PC-3 (cell line): ENCODE measurements at regions not wholly inside any gene's neighbourhood (a gene's known extent, or its start where the extent isn't known, plus 50 kb on each side); places are given as distances from the start of the nearest gene placed in this dataset.

Experiments
- ATAC-seq: fragments of 200-7000 bp; cut with Tn5 transposase; 2 replicates; pipeline ENCODE4 v1.9.1; 2020; ENCODE audit warnings: mild to moderate bottlenecking, moderate library complexity
- BruUV-seq: library from RNA; stranded (reverse); fragments of 400-500 nt; replicated peaks from 2 replicates; lab custom pipeline; 2021; lab: Mats Ljungman, UMichigan
- CTCF ChIA-PET: fragments of 300-600 bp; sonication (Branson Sonifier 250); formaldehyde crosslinking; loops from one replicate; lab custom pipeline; 2022; ENCODE audit warnings: antibody characterized with exemption; lab: Charles Lee
- POLR2A ChIA-PET: fragments of 300-600 bp; sonication (Branson Sonifier 250); formaldehyde crosslinking; loops from one replicate; lab custom pipeline; 2022; ENCODE audit warnings: antibody characterized with exemption; ENCODE audit not compliant: unreplicated experiment; lab: Charles Lee
- DNase-seq: peaks from one replicate; pipeline ENCODE4 v3.0.0-alpha.2; 2015
- H2AFZ ChIP-seq: fragments of 300-600 bp; sonication (generic); 2 replicates; pipeline ENCODE4 v1.6.0; 2016; ENCODE audit warnings: antibody characterized with exemption, low read length
- H3F3A ChIP-seq: fragments of 300-600 bp; sonication (generic); one replicate; pipeline ENCODE4 v1.6.0; 2017; ENCODE audit warnings: antibody characterized with exemption, low read length, control low read depth, mild to moderate bottlenecking; ENCODE audit not compliant: unreplicated experiment
- H3K27ac ChIP-seq: fragments of 300-600 bp; sonication (generic); 2 replicates; pipeline ENCODE4 v1.5.1; 2016; ENCODE audit warnings: mild to moderate bottlenecking, low read length
- H3K27me3 ChIP-seq: fragments of 300-600 bp; sonication (generic); 2 replicates; pipeline ENCODE4 v1.6.1; 2016; ENCODE audit warnings: low read length, mixed read lengths
- H3K36me3 ChIP-seq: fragments of 300-600 bp; sonication (generic); 2 replicates; pipeline ENCODE4 v1.6.1; 2016; ENCODE audit warnings: low read depth, mixed run types, low read length, mixed read lengths
- H3K4me1 ChIP-seq: fragments of 300-600 bp; sonication (generic); 2 replicates; pipeline ENCODE4 v1.5.1; 2016; ENCODE audit warnings: low read length; ENCODE audit not compliant: insufficient read depth
- H3K4me2 ChIP-seq: fragments of 300-600 bp; sonication (generic); 2 replicates; pipeline ENCODE4 v1.6.0; 2016; ENCODE audit warnings: low read length
- H3K4me3 ChIP-seq: fragments of 300-600 bp; sonication (generic); 2 replicates; pipeline ENCODE4 v1.5.1; 2016; ENCODE audit warnings: mild to moderate bottlenecking, low read length, mixed read lengths
- H3K79me2 ChIP-seq: fragments of 300-600 bp; sonication (generic); 2 replicates; pipeline ENCODE4 v1.6.1; 2017; ENCODE audit warnings: low read length, mixed read lengths
- H3K9ac ChIP-seq: fragments of 300-600 bp; sonication (generic); 2 replicates; pipeline ENCODE4 v1.6.0; 2016; ENCODE audit warnings: mild to moderate bottlenecking, low read length
- H3K9me2 ChIP-seq: fragments of 300-600 bp; sonication (generic); replicated peaks from 2 replicates; pipeline ENCODE4 v1.6.1; 2016; ENCODE audit warnings: mixed run types, low read length, mixed read lengths
- H3K9me3 ChIP-seq: fragments of 300-600 bp; sonication (generic); 2 replicates; pipeline ENCODE4 v1.6.1; 2016; ENCODE audit warnings: low read length, mixed read lengths
- H4K20me1 ChIP-seq: fragments of 300-600 bp; sonication (generic); 2 replicates; pipeline ENCODE4 v1.6.1; 2016; ENCODE audit warnings: low read length, mixed read lengths
- EZH2 ChIP-seq: fragments of 300-600 bp; sonication (generic); IDR thresholded peaks from one replicate; pipeline ENCODE4 v1.6.1; 2017; ENCODE audit warnings: antibody characterized with exemption, mild to moderate bottlenecking, low read length; ENCODE audit not compliant: unreplicated experiment
- EZH2phosphoT487 ChIP-seq: fragments of 300-600 bp; sonication (generic); IDR thresholded peaks from 2 replicates; pipeline ENCODE4 v1.6.1; 2018; ENCODE audit warnings: mild to moderate bottlenecking, antibody characterized with exemption, low read length, borderline replicate concordance
- intact Hi-C: fragments of 100-400 bp; cut with micrococcal nuclease; formaldehyde crosslinking; loops from 2 replicates; pipeline ENCODE4 v1.9.0; 2023
- TF ChIP-seq, protein P1 (sequence below): fragments of 300-600 bp; sonication (generic); conservative IDR thresholded peaks from 2 replicates; pipeline ENCODE4 v1.5.1; 2017; ENCODE audit warnings: antibody characterized with exemption, low read depth, mild to moderate bottlenecking, low read length

DNA sequence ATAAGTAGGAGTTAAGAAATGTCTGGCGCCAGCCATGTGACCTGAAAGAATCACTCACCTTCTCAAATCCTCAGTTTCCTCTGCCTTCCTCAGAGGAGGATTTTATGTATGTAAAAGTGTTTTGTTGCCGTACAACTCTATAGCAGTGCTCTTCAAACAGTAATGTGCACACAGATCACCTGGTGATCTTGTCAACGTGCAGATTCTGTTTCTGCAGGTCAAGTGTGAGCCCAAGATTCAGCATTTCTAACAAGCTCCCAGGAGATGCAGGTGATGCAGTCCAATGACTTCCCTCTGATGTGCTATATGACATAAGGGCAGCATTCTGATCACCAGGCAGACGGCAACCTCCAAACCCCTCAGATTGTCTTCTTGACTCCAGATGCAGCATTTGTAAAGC, 83.7 kb downstream of the CDC7 start:
- H3K79me2 ChIP-seq: no peaks in the 10 kb centered on the region
- peaks cover 21% of the 10 kb centered on the region for H3K4me1 ChIP-seq
- no peaks in the 10 kb centered on the region for H3K36me3 ChIP-seq
- H3K9ac ChIP-seq: peak overlapping the region; percentile 27; the same call in 1 of the 2 replicates
- no TSS peak for BruUV-seq
- no peak overlapping the region for H2AFZ ChIP-seq
- CTCF ChIA-PET: no interaction called here
- H3K27ac ChIP-seq: peak overlapping the region; percentile 94
- no peak overlapping the region for H3K4me3 ChIP-seq
- no peaks in the 10 kb centered on the region for H3K9me3 ChIP-seq
- POLR2A ChIA-PET: no interaction called here
- no peaks in the 10 kb centered on the region for H3F3A ChIP-seq
- H3K27me3 ChIP-seq: no peaks in the 10 kb centered on the region
- intact Hi-C loops: no loop called here
- no peak for DNase-seq
- ATAC-seq: no peak
- H3K4me2 ChIP-seq: no peak overlapping the region
- TF ChIP-seq EZH2phosphoT487: no peak
- TF ChIP-seq EZH2: no peak
- TF ChIP-seq, protein P1, sequence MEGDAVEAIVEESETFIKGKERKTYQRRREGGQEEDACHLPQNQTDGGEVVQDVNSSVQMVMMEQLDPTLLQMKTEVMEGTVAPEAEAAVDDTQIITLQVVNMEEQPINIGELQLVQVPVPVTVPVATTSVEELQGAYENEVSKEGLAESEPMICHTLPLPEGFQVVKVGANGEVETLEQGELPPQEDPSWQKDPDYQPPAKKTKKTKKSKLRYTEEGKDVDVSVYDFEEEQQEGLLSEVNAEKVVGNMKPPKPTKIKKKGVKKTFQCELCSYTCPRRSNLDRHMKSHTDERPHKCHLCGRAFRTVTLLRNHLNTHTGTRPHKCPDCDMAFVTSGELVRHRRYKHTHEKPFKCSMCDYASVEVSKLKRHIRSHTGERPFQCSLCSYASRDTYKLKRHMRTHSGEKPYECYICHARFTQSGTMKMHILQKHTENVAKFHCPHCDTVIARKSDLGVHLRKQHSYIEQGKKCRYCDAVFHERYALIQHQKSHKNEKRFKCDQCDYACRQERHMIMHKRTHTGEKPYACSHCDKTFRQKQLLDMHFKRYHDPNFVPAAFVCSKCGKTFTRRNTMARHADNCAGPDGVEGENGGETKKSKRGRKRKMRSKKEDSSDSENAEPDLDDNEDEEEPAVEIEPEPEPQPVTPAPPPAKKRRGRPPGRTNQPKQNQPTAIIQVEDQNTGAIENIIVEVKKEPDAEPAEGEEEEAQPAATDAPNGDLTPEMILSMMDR: no peak
- H4K20me1 ChIP-seq: no peaks in the 10 kb centered on the region
- H3K9me2 ChIP-seq: 0 out of 2 replicates have a peak, but pooled peaks cover 3% of the 10 kb centered on the region

- Histone ChIP-seq H3K27me3 (no peaks in the 10 kb centered on the region), H3K27ac (no peak overlapping the region), H4K20me1 (no peaks in the 10 kb centered on the region), H3K36me3 (no peaks in the 10 kb centered on the region), H2AFZ (no peak overlapping the region), H3K4me1 (peaks cover 21% of the 10 kb centered on the region), H3K4me3 (no peak overlapping the region), H3K79me2 (no peaks in the 10 kb centered on the region), H3K9me2 (0 out of 2 replicates have a peak, but pooled peaks cover 3% of the 10 kb centered on the region), H3F3A (no peaks in the 10 kb centered on the region), H3K9ac (no peak overlapping the region), H3K9me3 (no peaks in the 10 kb centered on the region), H3K4me2 (no peak overlapping the region)
- intact Hi-C loops: no loop called here
- CTCF ChIA-PET: no interaction called here
- no TSS peak for BruUV-seq
- DNase-seq (no peak), ATAC-seq (no peak)
- POLR2A ChIA-PET: no interaction called here
- TF ChIP-seq, protein P1: no peak
- TF ChIP-seq EZH2phosphoT487 (no peak), EZH2 (no peak)
Observed at GRCh38 chr1:91584878-91585277, 84.2 kb downstream of the CDC7 start.

DNA sequence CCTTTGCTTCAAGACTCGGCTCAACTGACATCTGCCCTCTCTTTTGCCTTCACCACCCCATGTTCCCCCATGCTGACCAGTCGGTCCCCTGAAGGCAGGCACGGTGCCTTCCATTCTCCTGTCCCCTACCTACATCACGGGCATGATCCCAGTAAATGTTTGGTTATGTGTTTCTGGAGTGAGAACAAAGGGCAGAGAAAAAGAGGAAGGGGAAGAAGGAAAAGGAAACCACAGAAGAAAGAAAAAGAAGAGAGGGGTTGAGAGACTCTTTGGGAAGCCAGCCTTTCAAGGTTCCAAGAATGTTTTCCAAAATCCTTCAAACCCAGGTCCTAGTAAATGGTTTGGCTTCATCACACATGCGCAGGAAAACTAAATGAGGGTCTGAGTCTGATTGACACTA, 84.9 kb downstream of the CDC7 start:
- ChIA-PET CTCF (no interaction called here), POLR2A (no interaction called here)
- Histone ChIP-seq H4K20me1 (no peaks in the 10 kb centered on the region), H3K4me1 (peaks cover 21% of the 10 kb centered on the region), H3K79me2 (no peaks in the 10 kb centered on the region), H3K4me3 (no peak overlapping the region), H2AFZ (no peak overlapping the region), H3K9me2 (0 out of 2 replicates have a peak, but pooled peaks cover 3% of the 10 kb centered on the region), H3K9ac (no peak overlapping the region), H3K9me3 (no peaks in the 10 kb centered on the region), H3F3A (no peaks in the 10 kb centered on the region), H3K27ac (no peak overlapping the region), H3K36me3 (no peaks in the 10 kb centered on the region), H3K27me3 (no peaks in the 10 kb centered on the region), H3K4me2 (no peak overlapping the region)
- DNase-seq (no peak), ATAC-seq (no peak)
- intact Hi-C loops: no loop called here
- TF ChIP-seq, protein P1: no peak
- TF ChIP-seq EZH2: no peak
- no peak for TF ChIP-seq EZH2phosphoT487
- BruUV-seq: no TSS peak
